ENCODE measurements at regions not wholly inside any gene's neighbourhood (a gene's known extent, or its start where the extent isn't known, plus 50 kb on each side); places are given as distances from the start of the nearest gene placed in this dataset.

DNA sequence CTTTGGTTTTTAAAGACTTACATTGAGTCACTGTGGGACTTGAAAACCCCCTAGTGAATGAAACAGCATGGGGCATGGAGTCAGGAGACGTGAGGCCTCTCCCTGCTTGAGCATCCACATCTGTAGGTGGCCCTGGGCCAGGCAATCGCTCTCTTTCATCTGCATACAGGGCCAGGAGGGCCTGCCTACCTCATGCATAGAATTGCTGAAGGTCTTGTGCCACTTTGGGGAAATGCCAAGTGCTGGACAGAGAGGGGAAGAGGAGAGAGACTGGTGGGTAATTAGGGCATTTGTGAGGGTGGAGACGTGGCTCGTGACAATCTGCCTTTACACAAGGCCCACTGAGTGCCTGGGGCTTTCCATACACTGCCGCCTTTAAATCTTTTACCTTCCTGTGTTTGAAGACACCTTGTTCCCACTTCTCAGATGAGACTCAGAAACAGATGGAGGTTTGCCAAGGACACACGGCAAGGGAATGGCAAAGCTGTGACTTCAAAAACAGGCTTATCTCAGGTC lies 322.2 kb upstream of the HS6ST1 start:
- H3K4me2 ChIP-seq = no peak overlapping the region
- Mint-ChIP-seq H3K4me3 (peak overlapping the region; percentile 52), H3K4me1 (peaks cover 93% of the 10 kb centered on the region), H3K36me3 (no peaks in the 10 kb centered on the region), H3K27ac (peak overlapping the region; percentile 90), H3K27me3 (ENCODE audit: insufficient read depth, low read depth) (peaks cover 14% of the 10 kb centered on the region), H3K9me3 (peaks cover 2% of the 10 kb centered on the region)
- no peak for DNase-seq (ENCODE audit: low spot score)
- no peaks in the 10 kb centered on the region for H3K9me3 ChIP-seq (ENCODE audit: low read depth)
- TF ChIP-seq EZH2 (IDR thresholded peaks at IDR 0.05) = no peak
- TF ChIP-seq, protein P1, sequence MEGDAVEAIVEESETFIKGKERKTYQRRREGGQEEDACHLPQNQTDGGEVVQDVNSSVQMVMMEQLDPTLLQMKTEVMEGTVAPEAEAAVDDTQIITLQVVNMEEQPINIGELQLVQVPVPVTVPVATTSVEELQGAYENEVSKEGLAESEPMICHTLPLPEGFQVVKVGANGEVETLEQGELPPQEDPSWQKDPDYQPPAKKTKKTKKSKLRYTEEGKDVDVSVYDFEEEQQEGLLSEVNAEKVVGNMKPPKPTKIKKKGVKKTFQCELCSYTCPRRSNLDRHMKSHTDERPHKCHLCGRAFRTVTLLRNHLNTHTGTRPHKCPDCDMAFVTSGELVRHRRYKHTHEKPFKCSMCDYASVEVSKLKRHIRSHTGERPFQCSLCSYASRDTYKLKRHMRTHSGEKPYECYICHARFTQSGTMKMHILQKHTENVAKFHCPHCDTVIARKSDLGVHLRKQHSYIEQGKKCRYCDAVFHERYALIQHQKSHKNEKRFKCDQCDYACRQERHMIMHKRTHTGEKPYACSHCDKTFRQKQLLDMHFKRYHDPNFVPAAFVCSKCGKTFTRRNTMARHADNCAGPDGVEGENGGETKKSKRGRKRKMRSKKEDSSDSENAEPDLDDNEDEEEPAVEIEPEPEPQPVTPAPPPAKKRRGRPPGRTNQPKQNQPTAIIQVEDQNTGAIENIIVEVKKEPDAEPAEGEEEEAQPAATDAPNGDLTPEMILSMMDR (IDR thresholded peaks at IDR 0.05) = no peak
- no peak for TF ChIP-seq EZH2phosphoT487 (IDR thresholded peaks at IDR 0.05)
- H3K9ac ChIP-seq = no peak overlapping the region
- H3F3A ChIP-seq (ENCODE audit: low read depth) = peaks cover 51% of the 10 kb centered on the region
- H3K4me1 ChIP-seq = peaks cover 56% of the 10 kb centered on the region
- H3K4me3 ChIP-seq = no peak overlapping the region
- no peak overlapping the region for H2AFZ ChIP-seq (replicated peaks)
- no peaks in the 10 kb centered on the region for H3K36me3 ChIP-seq
- no peaks in the 10 kb centered on the region for H3K27me3 ChIP-seq
- no peak overlapping the region for H3K27ac ChIP-seq
- no peaks in the 10 kb centered on the region for H4K20me1 ChIP-seq (ENCODE audit: low read depth)
- no peaks in the 10 kb centered on the region for H3K79me2 ChIP-seq (ENCODE audit: low read depth)

DNA sequence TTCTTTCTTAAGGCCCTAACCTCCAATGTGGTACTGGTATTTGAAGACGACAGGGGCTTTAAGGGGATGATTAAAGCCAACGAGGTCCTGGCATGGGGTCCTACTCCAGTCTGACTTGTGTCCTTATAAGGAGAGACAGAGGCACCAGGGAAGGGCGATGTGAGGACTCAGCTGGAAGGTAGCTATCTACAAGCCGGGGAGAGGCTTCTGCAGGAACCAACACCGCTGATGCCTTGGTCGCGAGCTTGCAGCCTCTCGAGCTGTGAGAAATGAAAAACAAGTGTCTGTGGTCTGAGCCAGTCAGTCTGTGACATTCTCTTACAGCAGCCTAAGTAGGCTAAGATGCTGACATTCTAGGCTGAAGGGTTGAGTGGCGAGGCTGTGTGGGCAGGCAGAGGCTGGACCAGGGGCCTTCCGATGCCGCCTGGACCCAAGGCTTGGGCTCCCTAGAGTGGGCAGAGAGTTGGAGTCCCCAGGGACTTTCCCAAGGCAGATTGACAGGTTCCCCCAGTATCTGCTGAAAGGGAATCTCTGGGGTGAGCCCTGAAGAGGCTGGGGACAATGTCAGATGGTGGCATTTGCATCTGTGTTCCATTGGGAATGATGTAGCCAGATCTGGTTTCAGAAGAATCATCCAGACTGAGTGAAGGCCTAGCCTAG lies 322.9 kb upstream of the HS6ST1 start:
- Histone ChIP-seq H3K36me3 (no peaks in the 10 kb centered on the region), H3K9ac (no peak overlapping the region), H3K4me2 (no peak overlapping the region), H2AFZ (replicated peaks) (no peak overlapping the region), H3K9me3 (ENCODE audit: low read depth) (no peaks in the 10 kb centered on the region), H3F3A (ENCODE audit: low read depth) (peaks cover 51% of the 10 kb centered on the region), H3K27me3 (no peaks in the 10 kb centered on the region), H3K4me1 (peaks cover 56% of the 10 kb centered on the region), H3K27ac (no peak overlapping the region), H3K4me3 (no peak overlapping the region), H4K20me1 (ENCODE audit: low read depth) (no peaks in the 10 kb centered on the region), H3K79me2 (ENCODE audit: low read depth) (no peaks in the 10 kb centered on the region)
- DNase-seq (ENCODE audit: low spot score) = no peak
- Mint-ChIP-seq H3K27me3 (ENCODE audit: insufficient read depth, low read depth) (peaks cover 14% of the 10 kb centered on the region), H3K27ac (peak overlapping the region; percentile 90), H3K9me3 (peaks cover under 1% of the 10 kb centered on the region), H3K4me3 (no peak overlapping the region), H3K36me3 (no peaks in the 10 kb centered on the region), H3K4me1 (peaks cover 91% of the 10 kb centered on the region)
- no peak for TF ChIP-seq EZH2 (IDR thresholded peaks at IDR 0.05)
- TF ChIP-seq, protein P1 (IDR thresholded peaks at IDR 0.05) = no peak
- no peak for TF ChIP-seq EZH2phosphoT487 (IDR thresholded peaks at IDR 0.05)

DNA sequence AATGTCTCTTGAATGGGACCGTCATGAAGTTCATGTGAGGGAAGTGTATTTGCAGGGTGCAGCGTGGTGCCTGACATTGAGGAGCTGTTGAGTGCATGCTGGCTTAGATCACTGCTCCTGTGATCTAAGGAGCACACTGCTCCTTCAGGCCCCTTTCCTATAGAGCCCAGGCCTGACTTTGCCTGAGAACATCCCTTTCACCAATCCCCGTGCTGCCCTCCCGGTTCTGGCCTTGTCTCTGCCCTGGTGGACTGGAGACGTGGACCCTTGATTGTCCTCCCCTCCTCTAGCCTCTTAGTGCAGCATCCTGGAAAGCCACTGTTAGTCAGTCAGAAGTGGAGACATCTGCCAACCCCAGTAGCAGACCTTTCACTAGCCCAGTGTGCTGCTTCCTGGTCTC lies 323.6 kb upstream of the HS6ST1 start:
- no peak for TF ChIP-seq EZH2phosphoT487 (IDR thresholded peaks at IDR 0.05)
- TF ChIP-seq, protein P1 (IDR thresholded peaks at IDR 0.05) = no peak
- no peak for TF ChIP-seq EZH2 (IDR thresholded peaks at IDR 0.05)
- no peaks in the 10 kb centered on the region for H3K36me3 Mint-ChIP-seq
- H2AFZ ChIP-seq (replicated peaks) = no peak overlapping the region
- peak overlapping the region; percentile 90 for H3K27ac Mint-ChIP-seq
- no peak overlapping the region for H3K4me2 ChIP-seq
- peaks cover 45% of the 10 kb centered on the region for H3F3A ChIP-seq (ENCODE audit: low read depth)
- H3K9ac ChIP-seq = no peak overlapping the region
- H3K79me2 ChIP-seq (ENCODE audit: low read depth) = no peaks in the 10 kb centered on the region
- H3K36me3 ChIP-seq = no peaks in the 10 kb centered on the region
- no peaks in the 10 kb centered on the region for H3K9me3 Mint-ChIP-seq
- no peak overlapping the region for H3K4me3 ChIP-seq
- H3K27me3 Mint-ChIP-seq (ENCODE audit: insufficient read depth, low read depth) = peaks cover 11% of the 10 kb centered on the region
- H3K4me1 Mint-ChIP-seq = peaks cover 92% of the 10 kb centered on the region
- H3K9me3 ChIP-seq (ENCODE audit: low read depth) = no peaks in the 10 kb centered on the region
- DNase-seq (ENCODE audit: low spot score) = no peak
- no peaks in the 10 kb centered on the region for H4K20me1 ChIP-seq (ENCODE audit: low read depth)
- H3K4me1 ChIP-seq = peaks cover 56% of the 10 kb centered on the region
- peak overlapping the region; percentile 33 for H3K4me3 Mint-ChIP-seq
- no peak overlapping the region for H3K27ac ChIP-seq
- H3K27me3 ChIP-seq = no peaks in the 10 kb centered on the region

Data from neural progenitor cell (in vitro differentiated cells).